ENCODE measurements at regions not wholly inside any gene's neighbourhood (a gene's known extent, or its start where the extent isn't known, plus 50 kb on each side); places are given as distances from the start of the nearest gene placed in this dataset.

- H3K36me3 Mint-ChIP-seq (ENCODE audit: low read depth, unreplicated experiment) = no peaks in the 10 kb centered on the region
- no peak for TF ChIP-seq CTCF (IDR thresholded peaks at IDR 0.05; ENCODE audit: unreplicated experiment)
- no peaks in the 10 kb centered on the region for H3K4me1 Mint-ChIP-seq (ENCODE audit: unreplicated experiment)
- H3K27ac Mint-ChIP-seq (ENCODE audit: unreplicated experiment) = no peak overlapping the region
- no peaks in the 10 kb centered on the region for H3K27me3 Mint-ChIP-seq (ENCODE audit: unreplicated experiment)
- no peak overlapping the region for H3K4me3 Mint-ChIP-seq (ENCODE audit: unreplicated experiment)
- H3K9me3 Mint-ChIP-seq (ENCODE audit: unreplicated experiment) = no peaks in the 10 kb centered on the region
- no peak for DNase-seq (ENCODE audit: low spot score)
Measured at GRCh38 chr4:24164054-24164693, 274.3 kb upstream of the PPARGC1A start.

- no peak overlapping the region for H3K4me3 Mint-ChIP-seq (ENCODE audit: unreplicated experiment)
- no peak for DNase-seq (ENCODE audit: low spot score)
- no peak for TF ChIP-seq CTCF (IDR thresholded peaks at IDR 0.05; ENCODE audit: unreplicated experiment)
- no peaks in the 10 kb centered on the region for H3K27me3 Mint-ChIP-seq (ENCODE audit: unreplicated experiment)
- H3K27ac Mint-ChIP-seq (ENCODE audit: unreplicated experiment) = no peak overlapping the region
- H3K9me3 Mint-ChIP-seq (ENCODE audit: unreplicated experiment) = no peaks in the 10 kb centered on the region
- no peaks in the 10 kb centered on the region for H3K36me3 Mint-ChIP-seq (ENCODE audit: low read depth, unreplicated experiment)
- no peaks in the 10 kb centered on the region for H3K4me1 Mint-ChIP-seq (ENCODE audit: unreplicated experiment)
Measured at GRCh38 chr4:24163314-24163713, 273.5 kb upstream of the PPARGC1A start.

GRCh38 chr4:24160358-24160757, 270.5 kb upstream of the PPARGC1A start:
- Mint-ChIP-seq H3K27ac (ENCODE audit: unreplicated experiment) (no peak overlapping the region), H3K36me3 (ENCODE audit: low read depth, unreplicated experiment) (no peaks in the 10 kb centered on the region), H3K9me3 (ENCODE audit: unreplicated experiment) (no peaks in the 10 kb centered on the region), H3K4me1 (ENCODE audit: unreplicated experiment) (no peaks in the 10 kb centered on the region), H3K27me3 (ENCODE audit: unreplicated experiment) (no peaks in the 10 kb centered on the region), H3K4me3 (ENCODE audit: unreplicated experiment) (no peak overlapping the region)
- TF ChIP-seq CTCF (IDR thresholded peaks at IDR 0.05; ENCODE audit: unreplicated experiment) = no peak
- no peak for DNase-seq (ENCODE audit: low spot score)

GRCh38 chr4:24158031-24158430, 268.2 kb upstream of the PPARGC1A start:
- Mint-ChIP-seq H3K4me3 (ENCODE audit: unreplicated experiment) (no peak overlapping the region), H3K4me1 (ENCODE audit: unreplicated experiment) (no peaks in the 10 kb centered on the region), H3K9me3 (ENCODE audit: unreplicated experiment) (no peaks in the 10 kb centered on the region), H3K27ac (ENCODE audit: unreplicated experiment) (no peak overlapping the region), H3K36me3 (ENCODE audit: low read depth, unreplicated experiment) (no peaks in the 10 kb centered on the region), H3K27me3 (ENCODE audit: unreplicated experiment) (no peaks in the 10 kb centered on the region)
- no peak for DNase-seq (ENCODE audit: low spot score)
- no peak for TF ChIP-seq CTCF (IDR thresholded peaks at IDR 0.05; ENCODE audit: unreplicated experiment)

- Mint-ChIP-seq H3K9me3 (ENCODE audit: unreplicated experiment) (no peaks in the 10 kb centered on the region), H3K4me3 (ENCODE audit: unreplicated experiment) (no peak overlapping the region), H3K27me3 (ENCODE audit: unreplicated experiment) (peaks cover 1% of the 10 kb centered on the region), H3K27ac (ENCODE audit: unreplicated experiment) (no peak overlapping the region), H3K36me3 (ENCODE audit: low read depth, unreplicated experiment) (no peaks in the 10 kb centered on the region), H3K4me1 (ENCODE audit: unreplicated experiment) (peaks cover 11% of the 10 kb centered on the region)
- DNase-seq (ENCODE audit: low spot score) = no peak
- no peak for TF ChIP-seq CTCF (IDR thresholded peaks at IDR 0.05; ENCODE audit: unreplicated experiment)
Measured at GRCh38 chr4:24150034-24150433, 260.2 kb upstream of the PPARGC1A start.
